Vagina (tissue), 2 donors: ENCODE measurements at regions not wholly inside any gene's neighbourhood (a gene's known extent, or its start where the extent isn't known, plus 50 kb on each side); places are given as distances from the start of the nearest gene placed in this dataset.

Experiments
- POLR2A ChIP-seq, 2 donors: fragments of 450-650 bp; IDR thresholded peaks; one replicate each; pipeline ENCODE4 v1.6.1; 2017; ENCODE audit warnings: antibody characterized with exemption in 2 of 2, mild to moderate bottlenecking in 2 of 2, moderate library complexity in 2 of 2
- POLR2AphosphoS5 ChIP-seq, 2 donors: sonication (generic); formaldehyde crosslinking; IDR thresholded peaks; one replicate each; pipeline ENCODE4 v1.9.0; 2017; ENCODE audit warnings: antibody characterized with exemption in 2 of 2, mild to moderate bottlenecking in 2 of 2, low read depth in 1 of 2; ENCODE audit not compliant: insufficient read depth in 1 of 2
- TF ChIP-seq, protein P1 (sequence below), 3 experiments: fragments of 450-650 bp in 2 of 3; fragments of 200-600 bp in 1 of 3; sonication (generic) in 1 of 3; IDR thresholded peaks; one replicate each; pipeline ENCODE4 v1.5.1; 2017 to 2019; ENCODE audit warnings: antibody characterized with exemption in 3 of 3, mild to moderate bottlenecking in 2 of 3, moderate library complexity in 2 of 3

DNA sequence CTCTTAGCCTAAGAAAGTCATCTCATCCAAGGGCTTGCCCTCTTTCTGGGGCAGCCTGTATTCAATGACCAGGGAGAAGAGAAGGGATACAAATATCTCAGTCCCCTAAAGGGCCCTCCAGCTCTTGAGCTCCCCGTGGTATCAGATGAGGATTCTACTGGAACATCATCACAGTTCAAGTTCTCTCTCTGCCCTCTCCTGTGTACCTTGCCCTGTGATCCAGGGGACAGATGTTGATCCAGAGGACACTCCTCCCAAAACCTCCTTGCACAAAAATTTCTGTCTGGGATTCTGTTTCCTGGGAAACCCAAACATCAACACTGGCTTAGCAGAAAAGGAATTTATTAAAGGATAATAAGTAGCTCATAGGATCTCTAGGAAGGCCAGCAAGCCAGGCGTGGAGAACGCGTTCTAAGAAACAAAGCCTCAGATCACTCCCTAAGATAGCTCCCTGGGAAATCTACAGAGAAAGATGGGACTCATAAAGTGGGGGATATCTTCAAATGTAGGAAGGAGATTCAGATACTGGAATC, 296.3 kb upstream of the KLF3 start:
- TF ChIP-seq, protein P1, sequence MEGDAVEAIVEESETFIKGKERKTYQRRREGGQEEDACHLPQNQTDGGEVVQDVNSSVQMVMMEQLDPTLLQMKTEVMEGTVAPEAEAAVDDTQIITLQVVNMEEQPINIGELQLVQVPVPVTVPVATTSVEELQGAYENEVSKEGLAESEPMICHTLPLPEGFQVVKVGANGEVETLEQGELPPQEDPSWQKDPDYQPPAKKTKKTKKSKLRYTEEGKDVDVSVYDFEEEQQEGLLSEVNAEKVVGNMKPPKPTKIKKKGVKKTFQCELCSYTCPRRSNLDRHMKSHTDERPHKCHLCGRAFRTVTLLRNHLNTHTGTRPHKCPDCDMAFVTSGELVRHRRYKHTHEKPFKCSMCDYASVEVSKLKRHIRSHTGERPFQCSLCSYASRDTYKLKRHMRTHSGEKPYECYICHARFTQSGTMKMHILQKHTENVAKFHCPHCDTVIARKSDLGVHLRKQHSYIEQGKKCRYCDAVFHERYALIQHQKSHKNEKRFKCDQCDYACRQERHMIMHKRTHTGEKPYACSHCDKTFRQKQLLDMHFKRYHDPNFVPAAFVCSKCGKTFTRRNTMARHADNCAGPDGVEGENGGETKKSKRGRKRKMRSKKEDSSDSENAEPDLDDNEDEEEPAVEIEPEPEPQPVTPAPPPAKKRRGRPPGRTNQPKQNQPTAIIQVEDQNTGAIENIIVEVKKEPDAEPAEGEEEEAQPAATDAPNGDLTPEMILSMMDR (IDR thresholded peaks at IDR 0.05): no peak
- TF ChIP-seq POLR2A (IDR thresholded peaks at IDR 0.05) (no peak), POLR2AphosphoS5 (IDR thresholded peaks at IDR 0.05; ENCODE audit: insufficient read depth in 1 of 2, low read depth in 1 of 2) (no peak)
